ENCODE measurements at regions not wholly inside any gene's neighbourhood (a gene's known extent, or its start where the extent isn't known, plus 50 kb on each side); places are given as distances from the start of the nearest gene placed in this dataset.

DNA sequence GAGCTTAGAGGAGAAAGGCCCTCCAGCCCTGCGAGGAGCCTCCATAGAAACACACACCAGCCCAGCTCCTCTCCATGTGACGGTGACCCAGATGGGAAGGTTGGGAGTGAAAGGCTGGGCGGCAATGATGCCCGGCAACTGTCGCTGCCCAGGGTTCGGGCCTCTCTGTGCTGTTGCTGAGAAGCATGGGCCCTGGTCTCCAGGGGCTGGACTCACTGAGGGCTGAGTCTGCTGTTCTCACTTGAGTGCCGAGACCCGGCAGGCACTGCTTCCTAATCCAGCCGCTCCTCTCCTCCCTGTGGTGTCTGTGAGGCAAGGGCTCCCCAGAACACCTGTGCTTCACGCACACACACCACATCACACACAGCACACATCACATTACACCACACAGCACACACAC is 493.6 kb downstream of the GADD45G start:
- Histone ChIP-seq H3K36me3 (ENCODE audit: control insufficient read depth in 2 of 2, insufficient read depth in 1 of 2, low read length in 2 of 2) (no peaks in the 10 kb centered on the region), H3K27ac (ENCODE audit: extremely low read depth, low read depth, low read length) (no peak overlapping the region), H3K9me3 (ENCODE audit: control insufficient read depth, insufficient read depth, low read depth, low read length) (no peaks in the 10 kb centered on the region), H3K4me3 (ENCODE audit: low read depth, low read length) (no peak overlapping the region), H3K4me1 (ENCODE audit: control insufficient read depth, insufficient read depth, low read length) (no peaks in the 10 kb centered on the region; the same call in 1 of the 2 replicates)
- TF ChIP-seq SP7 (tag by site-specific recombination; IDR thresholded peaks at IDR 0.05): no peak
- ChIA-PET CTCF (interaction anchor here (0.5 to 4.6 kb wide), 9 partner anchors 15 to 502 kb away, joined by 3 to 50 read pairs (median 5); partner anchors contain the start of gene GADD45G), POLR2A (interaction anchor here (1.4 kb wide), 1 partner anchor 494 kb away, joined by 5 read pairs; the partner anchor contains the start of gene GADD45G)

DNA sequence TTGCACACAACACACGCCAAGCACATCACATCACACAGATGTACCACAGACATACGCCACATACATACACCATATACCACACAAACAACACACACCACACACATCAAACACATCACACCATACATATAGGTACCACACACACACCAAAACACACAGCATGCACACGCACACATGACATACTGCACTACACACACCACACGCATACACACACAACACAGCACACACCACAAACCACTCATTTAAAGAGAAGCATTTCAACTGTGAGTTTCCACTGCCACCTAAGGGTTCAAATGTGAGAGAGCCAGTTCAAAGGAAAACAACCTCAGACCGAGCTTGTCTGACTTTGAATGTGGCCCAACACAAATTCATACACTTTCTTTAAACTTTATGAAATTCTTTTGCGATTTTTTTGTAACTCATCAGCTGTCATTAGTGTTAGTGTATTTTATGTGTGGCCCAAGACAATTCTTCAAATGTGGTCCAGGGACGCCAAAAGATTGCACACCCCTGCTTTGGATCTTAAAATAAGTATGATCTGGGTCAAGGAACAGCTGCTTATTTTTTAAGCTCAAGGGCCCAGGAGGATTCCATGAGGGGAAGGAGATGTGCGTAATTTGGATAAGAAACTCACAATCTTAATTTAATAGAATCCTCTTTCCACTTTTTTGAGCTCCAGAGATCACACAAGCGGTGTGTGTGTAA is 494.6 kb downstream of the GADD45G start:
- Histone ChIP-seq H3K4me3 (ENCODE audit: low read depth, low read length) (no peak overlapping the region), H3K9me3 (ENCODE audit: control insufficient read depth, insufficient read depth, low read depth, low read length) (no peaks in the 10 kb centered on the region), H3K4me1 (ENCODE audit: control insufficient read depth, insufficient read depth, low read length) (no peaks in the 10 kb centered on the region; the same call in 1 of the 2 replicates), H3K27ac (ENCODE audit: extremely low read depth, low read depth, low read length) (no peak overlapping the region), H3K36me3 (ENCODE audit: control insufficient read depth in 2 of 2, insufficient read depth in 1 of 2, low read length in 2 of 2) (no peaks in the 10 kb centered on the region)
- TF ChIP-seq, protein P1, sequence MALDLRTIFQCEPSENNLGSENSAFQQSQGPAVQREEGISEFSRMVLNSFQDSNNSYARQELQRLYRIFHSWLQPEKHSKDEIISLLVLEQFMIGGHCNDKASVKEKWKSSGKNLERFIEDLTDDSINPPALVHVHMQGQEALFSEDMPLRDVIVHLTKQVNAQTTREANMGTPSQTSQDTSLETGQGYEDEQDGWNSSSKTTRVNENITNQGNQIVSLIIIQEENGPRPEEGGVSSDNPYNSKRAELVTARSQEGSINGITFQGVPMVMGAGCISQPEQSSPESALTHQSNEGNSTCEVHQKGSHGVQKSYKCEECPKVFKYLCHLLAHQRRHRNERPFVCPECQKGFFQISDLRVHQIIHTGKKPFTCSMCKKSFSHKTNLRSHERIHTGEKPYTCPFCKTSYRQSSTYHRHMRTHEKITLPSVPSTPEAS (tag by site-specific recombination; IDR thresholded peaks at IDR 0.05): peak; percentile 77
- 0 out of 2 replicates have a peak, but pooled peaks have one; percentile 51 for TF ChIP-seq ZNF2 (tag by site-specific recombination; IDR thresholded peaks at IDR 0.05)
- TF ChIP-seq SP2 (tag by site-specific recombination; IDR thresholded peaks at IDR 0.05): no peak
- TF ChIP-seq ZNF501 (tag by site-specific recombination; IDR thresholded peaks at IDR 0.05): 0 out of 2 replicates have a peak, but pooled peaks have one; percentile 25
- TF ChIP-seq, protein P2, sequence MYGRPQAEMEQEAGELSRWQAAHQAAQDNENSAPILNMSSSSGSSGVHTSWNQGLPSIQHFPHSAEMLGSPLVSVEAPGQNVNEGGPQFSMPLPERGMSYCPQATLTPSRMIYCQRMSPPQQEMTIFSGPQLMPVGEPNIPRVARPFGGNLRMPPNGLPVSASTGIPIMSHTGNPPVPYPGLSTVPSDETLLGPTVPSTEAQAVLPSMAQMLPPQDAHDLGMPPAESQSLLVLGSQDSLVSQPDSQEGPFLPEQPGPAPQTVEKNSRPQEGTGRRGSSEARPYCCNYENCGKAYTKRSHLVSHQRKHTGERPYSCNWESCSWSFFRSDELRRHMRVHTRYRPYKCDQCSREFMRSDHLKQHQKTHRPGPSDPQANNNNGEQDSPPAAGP (tag by site-specific recombination; IDR thresholded peaks at IDR 0.05): no peak
- TF ChIP-seq, protein P3, sequence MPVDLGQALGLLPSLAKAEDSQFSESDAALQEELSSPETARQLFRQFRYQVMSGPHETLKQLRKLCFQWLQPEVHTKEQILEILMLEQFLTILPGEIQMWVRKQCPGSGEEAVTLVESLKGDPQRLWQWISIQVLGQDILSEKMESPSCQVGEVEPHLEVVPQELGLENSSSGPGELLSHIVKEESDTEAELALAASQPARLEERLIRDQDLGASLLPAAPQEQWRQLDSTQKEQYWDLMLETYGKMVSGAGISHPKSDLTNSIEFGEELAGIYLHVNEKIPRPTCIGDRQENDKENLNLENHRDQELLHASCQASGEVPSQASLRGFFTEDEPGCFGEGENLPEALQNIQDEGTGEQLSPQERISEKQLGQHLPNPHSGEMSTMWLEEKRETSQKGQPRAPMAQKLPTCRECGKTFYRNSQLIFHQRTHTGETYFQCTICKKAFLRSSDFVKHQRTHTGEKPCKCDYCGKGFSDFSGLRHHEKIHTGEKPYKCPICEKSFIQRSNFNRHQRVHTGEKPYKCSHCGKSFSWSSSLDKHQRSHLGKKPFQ (tag by site-specific recombination; IDR thresholded peaks at IDR 0.05): peak; percentile 23; the same call in 1 of the 2 replicates
- peak; percentile 72 for TF ChIP-seq ZNF654 (tag by site-specific recombination; IDR thresholded peaks at IDR 0.05; ENCODE audit: low read depth)
- TF ChIP-seq, protein P4, sequence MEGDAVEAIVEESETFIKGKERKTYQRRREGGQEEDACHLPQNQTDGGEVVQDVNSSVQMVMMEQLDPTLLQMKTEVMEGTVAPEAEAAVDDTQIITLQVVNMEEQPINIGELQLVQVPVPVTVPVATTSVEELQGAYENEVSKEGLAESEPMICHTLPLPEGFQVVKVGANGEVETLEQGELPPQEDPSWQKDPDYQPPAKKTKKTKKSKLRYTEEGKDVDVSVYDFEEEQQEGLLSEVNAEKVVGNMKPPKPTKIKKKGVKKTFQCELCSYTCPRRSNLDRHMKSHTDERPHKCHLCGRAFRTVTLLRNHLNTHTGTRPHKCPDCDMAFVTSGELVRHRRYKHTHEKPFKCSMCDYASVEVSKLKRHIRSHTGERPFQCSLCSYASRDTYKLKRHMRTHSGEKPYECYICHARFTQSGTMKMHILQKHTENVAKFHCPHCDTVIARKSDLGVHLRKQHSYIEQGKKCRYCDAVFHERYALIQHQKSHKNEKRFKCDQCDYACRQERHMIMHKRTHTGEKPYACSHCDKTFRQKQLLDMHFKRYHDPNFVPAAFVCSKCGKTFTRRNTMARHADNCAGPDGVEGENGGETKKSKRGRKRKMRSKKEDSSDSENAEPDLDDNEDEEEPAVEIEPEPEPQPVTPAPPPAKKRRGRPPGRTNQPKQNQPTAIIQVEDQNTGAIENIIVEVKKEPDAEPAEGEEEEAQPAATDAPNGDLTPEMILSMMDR (tag by site-specific recombination; IDR thresholded peaks at IDR 0.05): peak; percentile 89
- ChIA-PET CTCF (interaction anchor here (0.6 to 5.1 kb wide), 35 partner anchors 11 to 753 kb away, joined by 3 to 234 read pairs (median 4); partner anchors contain the start of gene GADD45G), POLR2A (interaction anchor here (0.8 to 3.8 kb wide), 4 partner anchors 493 to 501 kb away, joined by 3 to 45 read pairs (median 4); partner anchors contain the start of gene GADD45G)

DNA sequence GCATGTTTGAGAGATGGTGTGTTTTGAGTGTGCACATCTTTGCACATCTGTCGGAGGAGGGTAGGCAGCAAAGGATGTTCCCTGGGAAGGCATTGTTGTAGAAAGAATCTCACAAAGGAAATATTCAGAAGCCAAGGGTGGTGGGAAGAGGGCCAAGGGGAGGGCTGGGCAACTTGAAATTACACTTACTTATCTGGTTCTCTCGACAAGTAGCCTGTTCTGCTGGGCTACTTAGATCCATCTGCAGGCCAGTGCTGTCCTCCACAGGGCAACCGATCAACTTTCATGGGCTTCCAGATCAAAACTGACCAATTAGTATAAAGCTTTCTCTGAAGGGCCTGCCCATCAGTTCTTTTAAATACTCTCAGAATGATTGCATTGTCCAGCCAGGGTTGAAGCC is 495.2 kb downstream of the GADD45G start:
- CTCF ChIA-PET: interaction anchor here (0.6 to 5.1 kb wide), 35 partner anchors 11 to 754 kb away, joined by 3 to 234 read pairs (median 4); partner anchors contain the start of gene GADD45G
- POLR2A ChIA-PET: interaction anchor here (0.8 to 3.8 kb wide), 4 partner anchors 493 to 502 kb away, joined by 3 to 45 read pairs (median 4); partner anchors contain the start of gene GADD45G
- Histone ChIP-seq H3K36me3 (ENCODE audit: control insufficient read depth in 2 of 2, insufficient read depth in 1 of 2, low read length in 2 of 2) (no peaks in the 10 kb centered on the region), H3K9me3 (ENCODE audit: control insufficient read depth, insufficient read depth, low read depth, low read length) (no peaks in the 10 kb centered on the region), H3K27ac (ENCODE audit: extremely low read depth, low read depth, low read length) (no peak overlapping the region), H3K4me3 (ENCODE audit: low read depth, low read length) (no peak overlapping the region), H3K4me1 (ENCODE audit: control insufficient read depth, insufficient read depth, low read length) (no peaks in the 10 kb centered on the region; the same call in 1 of the 2 replicates)
- TF ChIP-seq ZNF768 (tag by site-specific recombination; IDR thresholded peaks at IDR 0.05) (no peak), ZNF175 (tag by site-specific recombination; IDR thresholded peaks at IDR 0.05) (no peak), ZFP41 (tag by site-specific recombination; IDR thresholded peaks at IDR 0.05; ENCODE audit: borderline replicate concordance) (no peak), ZNF501 (tag by site-specific recombination; IDR thresholded peaks at IDR 0.05) (no peak), YY1 (tag by site-specific recombination; IDR thresholded peaks at IDR 0.05) (no peak), ZNF354C (tag by site-specific recombination; IDR thresholded peaks at IDR 0.05; ENCODE audit: borderline replicate concordance, low read depth) (no peak)
- TF ChIP-seq, protein P5, sequence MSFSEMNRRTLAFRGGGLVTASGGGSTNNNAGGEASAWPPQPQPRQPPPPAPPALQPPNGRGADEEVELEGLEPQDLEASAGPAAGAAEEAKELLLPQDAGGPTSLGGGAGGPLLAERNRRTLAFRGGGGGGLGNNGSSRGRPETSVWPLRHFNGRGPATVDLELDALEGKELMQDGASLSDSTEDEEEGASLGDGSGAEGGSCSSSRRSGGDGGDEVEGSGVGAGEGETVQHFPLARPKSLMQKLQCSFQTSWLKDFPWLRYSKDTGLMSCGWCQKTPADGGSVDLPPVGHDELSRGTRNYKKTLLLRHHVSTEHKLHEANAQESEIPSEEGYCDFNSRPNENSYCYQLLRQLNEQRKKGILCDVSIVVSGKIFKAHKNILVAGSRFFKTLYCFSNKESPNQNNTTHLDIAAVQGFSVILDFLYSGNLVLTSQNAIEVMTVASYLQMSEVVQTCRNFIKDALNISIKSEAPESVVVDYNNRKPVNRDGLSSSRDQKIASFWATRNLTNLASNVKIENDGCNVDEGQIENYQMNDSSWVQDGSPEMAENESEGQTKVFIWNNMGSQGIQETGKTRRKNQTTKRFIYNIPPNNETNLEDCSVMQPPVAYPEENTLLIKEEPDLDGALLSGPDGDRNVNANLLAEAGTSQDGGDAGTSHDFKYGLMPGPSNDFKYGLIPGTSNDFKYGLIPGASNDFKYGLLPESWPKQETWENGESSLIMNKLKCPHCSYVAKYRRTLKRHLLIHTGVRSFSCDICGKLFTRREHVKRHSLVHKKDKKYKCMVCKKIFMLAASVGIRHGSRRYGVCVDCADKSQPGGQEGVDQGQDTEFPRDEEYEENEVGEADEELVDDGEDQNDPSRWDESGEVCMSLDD (tag by site-specific recombination; IDR thresholded peaks at IDR 0.05): no peak
- TF ChIP-seq, protein P6, sequence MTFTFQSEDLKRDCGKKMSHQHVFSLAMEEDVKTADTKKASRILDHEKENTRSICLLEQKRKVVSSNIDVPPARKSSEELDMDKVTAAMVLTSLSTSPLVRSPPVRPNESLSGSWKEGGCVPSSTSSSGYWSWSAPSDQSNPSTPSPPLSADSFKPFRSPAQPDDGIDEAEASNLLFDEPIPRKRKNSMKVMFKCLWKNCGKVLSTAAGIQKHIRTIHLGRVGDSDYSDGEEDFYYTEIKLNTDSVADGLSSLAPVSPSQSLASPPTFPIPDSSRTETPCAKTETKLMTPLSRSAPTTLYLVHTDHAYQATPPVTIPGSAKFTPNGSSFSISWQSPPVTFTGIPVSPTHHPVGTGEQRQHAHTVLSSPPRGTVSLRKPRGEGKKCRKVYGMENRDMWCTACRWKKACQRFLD (tag by site-specific recombination; IDR thresholded peaks at IDR 0.05): no peak
